Activated naive CD8-positive, alpha-beta T cell treated with anti-CD3 and anti-CD28 coated beads, Interleukin-2, amount 50 U/mL, for 24 hours (primary cell): ENCODE measurements at regions not wholly inside any gene's neighbourhood (a gene's known extent, or its start where the extent isn't known, plus 50 kb on each side); places are given as distances from the start of the nearest gene placed in this dataset.
A peak's percentile ranks its signal among the peaks of the same experiment; 100 is the strongest.
"Not testable (repeated sequence)": the region's sequence is repeated elsewhere in the genome, so short reads cannot be mapped to it uniquely, and the experiment has no call there.

Experiments
- ATAC-seq: fragments of 150-1000 bp; cut with Tn5 transposase; one replicate; pipeline ENCODE4 v1.10.0; 2021
- DNase-seq: peaks from one replicate; pipeline ENCODE4 v3.0.0; 2021
- H3K27ac Mint-ChIP-seq: one replicate; pipeline ENCODE4 v1.8.0; 2021; ENCODE audit warnings: mild to moderate bottlenecking, mixed read lengths
- H3K27me3 Mint-ChIP-seq: one replicate; pipeline ENCODE4 v1.8.0; 2021; ENCODE audit warnings: mixed read lengths
- H3K36me3 Mint-ChIP-seq: one replicate; pipeline ENCODE4 v1.8.0; 2021; ENCODE audit warnings: low read depth, mixed read lengths
- H3K4me1 Mint-ChIP-seq: one replicate; pipeline ENCODE4 v1.8.0; 2021; ENCODE audit warnings: mixed read lengths
- H3K4me3 Mint-ChIP-seq: one replicate; pipeline ENCODE4 v1.8.0; 2021; ENCODE audit warnings: mild to moderate bottlenecking, moderate library complexity, mixed read lengths
- H3K9me3 Mint-ChIP-seq: one replicate; pipeline ENCODE4 v1.8.0; 2021; ENCODE audit warnings: mixed read lengths

- Mint-ChIP-seq H3K4me1 (no peaks in the 10 kb centered on the region), H3K36me3 (peaks cover 21% of the 10 kb centered on the region), H3K27ac (no peak overlapping the region), H3K27me3 (no peaks in the 10 kb centered on the region), H3K9me3 (peaks cover 46% of the 10 kb centered on the region), H3K4me3 (no peak overlapping the region)
- DNase-seq: no peak
- ATAC-seq: no peak
Observed at GRCh38 chr20:28562510-28562898, 2695.0 kb upstream of the DEFB115 start.

DNA sequence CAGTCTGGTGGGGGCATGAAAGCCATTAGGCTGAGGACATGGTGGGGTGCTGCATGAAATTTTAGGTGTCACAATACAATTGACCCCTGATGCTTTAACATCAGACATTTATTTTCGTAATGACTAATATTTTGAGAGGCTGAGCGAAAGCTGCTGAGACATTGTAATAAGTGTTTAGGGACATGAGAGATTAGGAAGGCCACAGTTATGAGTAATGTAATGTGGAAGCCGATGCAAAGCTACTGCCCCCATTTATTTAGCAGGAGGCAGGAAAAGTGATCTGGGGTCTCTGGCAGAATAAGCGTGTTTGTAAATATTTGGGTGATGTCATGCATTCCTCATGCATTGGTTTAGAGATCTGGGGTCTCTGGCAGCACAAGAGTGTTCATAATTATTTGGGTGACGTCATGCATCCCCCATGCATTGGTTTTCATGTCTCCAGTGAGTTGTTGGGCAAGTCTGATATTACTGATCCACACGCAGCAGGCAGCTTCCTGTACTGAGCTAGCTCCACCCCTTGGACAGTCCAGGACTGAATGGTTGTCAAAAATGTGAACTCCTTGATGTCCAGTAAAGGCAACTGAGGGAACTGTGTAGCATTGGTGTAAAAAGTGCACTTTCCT lies 2694.5 kb upstream of the DEFB115 start:
- not testable (repeated sequence) for DNase-seq, H3K4me1 Mint-ChIP-seq, H3K4me3 Mint-ChIP-seq, H3K27me3 Mint-ChIP-seq, H3K27ac Mint-ChIP-seq, ATAC-seq
- H3K36me3 Mint-ChIP-seq: peaks cover 21% of the 10 kb centered on the region
- H3K9me3 Mint-ChIP-seq: peaks cover 44% of the 10 kb centered on the region

- ATAC-seq, DNase-seq, H3K27me3 Mint-ChIP-seq, H3K27ac Mint-ChIP-seq, H3K4me3 Mint-ChIP-seq, H3K4me1 Mint-ChIP-seq: not testable (repeated sequence)
- peaks cover 21% of the 10 kb centered on the region for H3K36me3 Mint-ChIP-seq
- H3K9me3 Mint-ChIP-seq: peaks cover 40% of the 10 kb centered on the region
Observed at GRCh38 chr20:28564024-28564423, 2693.4 kb upstream of the DEFB115 start.

GRCh38 chr20:28564688-28565463 lies 2692.6 kb upstream of the DEFB115 start:
- not testable (repeated sequence) for H3K4me3 Mint-ChIP-seq, ATAC-seq, H3K27ac Mint-ChIP-seq, DNase-seq, H3K4me1 Mint-ChIP-seq, H3K27me3 Mint-ChIP-seq
- Mint-ChIP-seq H3K9me3 (peaks cover 39% of the 10 kb centered on the region), H3K36me3 (peaks cover 21% of the 10 kb centered on the region)

DNA sequence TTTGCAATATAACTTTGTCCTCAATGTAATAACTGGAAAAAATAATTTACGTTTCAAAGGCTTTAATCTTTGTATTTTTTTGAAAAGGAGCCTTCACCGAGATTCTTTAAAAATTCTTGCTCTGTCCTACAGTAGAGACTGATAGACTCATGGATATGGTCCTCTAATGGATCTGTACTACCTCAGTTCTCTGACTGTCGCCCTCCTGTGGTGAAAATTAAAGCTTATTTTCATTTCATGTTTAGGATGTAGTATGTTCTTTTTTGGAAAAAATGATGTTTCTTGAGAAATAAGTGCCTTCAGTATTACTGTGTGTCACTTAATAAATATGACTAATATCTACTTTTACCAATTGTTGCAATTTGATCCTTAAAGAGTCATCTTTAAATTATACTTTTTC lies 2681.5 kb upstream of the DEFB115 start:
- not testable (repeated sequence) for H3K27me3 Mint-ChIP-seq, H3K4me3 Mint-ChIP-seq, DNase-seq, ATAC-seq, H3K4me1 Mint-ChIP-seq, H3K27ac Mint-ChIP-seq
- Mint-ChIP-seq H3K36me3 (peaks cover 32% of the 10 kb centered on the region), H3K9me3 (peaks cover 22% of the 10 kb centered on the region)

- H3K4me1 Mint-ChIP-seq: peaks cover 14% of the 10 kb centered on the region
- H3K27ac Mint-ChIP-seq, H3K9me3 Mint-ChIP-seq, DNase-seq, ATAC-seq, H3K36me3 Mint-ChIP-seq, H3K27me3 Mint-ChIP-seq, H3K4me3 Mint-ChIP-seq: not testable (repeated sequence)
Observed at GRCh38 chr20:28591680-28592079, 2665.8 kb upstream of the DEFB115 start.

DNA sequence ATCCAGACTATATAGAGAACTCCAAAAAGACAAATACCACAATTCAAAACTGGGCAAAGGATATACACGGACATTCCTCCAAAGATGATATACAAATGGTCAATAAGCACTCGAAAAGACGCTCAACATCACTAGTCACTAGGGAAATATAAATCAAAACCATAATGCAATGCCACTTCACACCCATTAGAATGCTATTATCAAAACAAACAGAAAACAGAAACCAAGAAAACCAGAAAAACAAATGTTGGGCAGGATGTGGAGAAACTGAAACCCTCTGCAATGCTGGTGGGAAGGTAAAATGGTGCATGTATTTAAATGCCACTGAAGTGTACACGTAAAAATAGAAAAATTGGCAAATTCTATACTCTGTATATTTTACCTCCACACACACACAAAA lies 2664.1 kb upstream of the DEFB115 start:
- H3K4me3 Mint-ChIP-seq, H3K9me3 Mint-ChIP-seq, H3K36me3 Mint-ChIP-seq, DNase-seq, H3K27ac Mint-ChIP-seq, H3K27me3 Mint-ChIP-seq, ATAC-seq: not testable (repeated sequence)
- peaks cover 26% of the 10 kb centered on the region for H3K4me1 Mint-ChIP-seq

DNA sequence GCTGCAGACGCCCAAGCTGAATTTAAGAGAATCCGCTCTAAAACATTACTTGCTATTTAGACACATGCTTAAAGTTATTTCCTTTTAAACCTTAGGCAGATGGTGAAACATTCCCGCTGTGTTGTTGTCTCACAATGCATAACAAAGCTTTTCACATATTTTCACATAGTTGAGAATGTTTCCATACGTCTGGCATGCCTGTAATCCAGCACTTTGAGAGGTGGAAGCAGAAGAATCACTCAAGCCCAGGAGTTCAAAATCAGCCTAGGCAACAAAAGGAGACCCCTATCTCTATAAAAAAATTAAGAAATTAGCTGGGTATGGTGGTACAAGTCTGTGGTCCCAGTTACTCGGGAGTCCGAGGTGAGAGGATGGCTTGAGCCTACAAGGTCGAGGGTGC lies 2663.0 kb upstream of the DEFB115 start:
- H3K27me3 Mint-ChIP-seq, H3K27ac Mint-ChIP-seq, DNase-seq, H3K9me3 Mint-ChIP-seq, H3K4me3 Mint-ChIP-seq, H3K36me3 Mint-ChIP-seq, ATAC-seq: not testable (repeated sequence)
- H3K4me1 Mint-ChIP-seq: peaks cover 28% of the 10 kb centered on the region

- Mint-ChIP-seq H3K4me3 (peak overlapping the region; percentile 88), H3K4me1 (peaks cover 32% of the 10 kb centered on the region)
Observed at GRCh38 chr20:28602006-28602402, 2655.5 kb upstream of the DEFB115 start.

DNA sequence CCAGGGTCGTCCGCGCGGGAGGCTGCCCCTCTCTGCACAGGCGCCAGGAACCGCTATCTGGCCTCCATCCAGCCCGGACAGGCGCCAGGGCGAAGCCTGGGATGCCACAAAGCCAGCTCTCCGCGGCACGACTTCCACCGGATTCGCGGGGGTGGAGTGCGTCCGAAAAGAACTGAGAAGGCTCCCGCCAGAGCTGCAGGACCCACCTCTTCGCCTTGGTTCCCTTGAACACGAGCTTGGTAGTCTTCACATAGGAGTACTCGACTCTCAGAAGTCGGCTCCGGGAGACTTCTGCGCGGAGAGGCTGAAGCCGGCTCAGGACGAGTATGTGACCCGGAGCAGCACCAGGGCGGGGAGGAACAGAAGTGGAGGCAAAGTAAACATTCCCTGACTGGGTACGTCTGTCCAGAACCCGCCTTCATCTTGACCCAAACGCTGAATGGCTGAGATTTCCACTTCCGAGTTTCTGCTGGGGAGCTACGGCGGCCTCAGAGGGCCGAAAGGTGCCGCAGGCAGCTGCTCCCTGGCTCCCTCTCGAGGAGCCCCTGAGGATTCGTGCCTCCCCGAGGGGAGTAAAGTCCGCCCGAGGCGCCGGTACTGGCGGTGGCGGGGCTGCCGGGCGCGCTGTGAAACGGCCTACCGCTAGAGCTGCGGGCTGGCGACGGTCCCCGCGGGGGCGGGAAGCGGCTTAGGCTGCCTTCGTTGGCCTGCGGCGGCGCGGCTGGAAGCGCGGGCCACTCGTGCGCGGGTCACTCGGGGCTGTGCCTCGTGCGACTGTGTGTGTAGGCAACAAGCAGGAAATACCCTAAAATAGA lies 2654.9 kb upstream of the DEFB115 start:
- peak overlapping the region; percentile 88 for H3K4me3 Mint-ChIP-seq
- DNase-seq: peak; percentile 70

More at GRCh38 chr20:28602006-28602402, 2655.5 kb upstream of the DEFB115 start:
- DNase-seq, H3K27me3 Mint-ChIP-seq, ATAC-seq, H3K9me3 Mint-ChIP-seq: not testable (repeated sequence)
- H3K27ac Mint-ChIP-seq: peak overlapping the region; percentile 78
- H3K36me3 Mint-ChIP-seq: peaks cover 15% of the 10 kb centered on the region

DNA sequence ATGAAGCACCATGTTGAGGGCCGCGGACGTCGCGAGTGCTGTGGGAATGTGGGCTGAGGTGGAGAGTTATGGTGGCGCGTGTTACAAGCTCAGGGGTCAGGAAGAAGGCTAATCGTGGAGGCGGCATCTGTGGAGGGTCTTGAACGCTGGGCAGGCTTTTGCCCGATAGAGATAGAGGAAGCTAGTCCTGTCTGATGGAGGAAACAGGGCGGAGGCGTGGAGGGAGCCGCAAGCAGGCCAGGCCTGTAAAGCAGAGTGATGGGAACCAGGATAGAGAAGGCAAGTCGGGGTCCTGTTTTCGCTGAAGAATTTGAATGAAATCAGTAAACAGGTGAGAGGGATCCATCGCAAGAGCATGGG lies 2654.3 kb upstream of the DEFB115 start:
- H3K27ac Mint-ChIP-seq: peak overlapping the region; percentile 80
- H3K4me1 Mint-ChIP-seq: peaks cover 24% of the 10 kb centered on the region
- H3K27me3 Mint-ChIP-seq, ATAC-seq, H3K9me3 Mint-ChIP-seq, DNase-seq: not testable (repeated sequence)
- H3K4me3 Mint-ChIP-seq: peak overlapping the region; percentile 88
- H3K36me3 Mint-ChIP-seq: peaks cover 15% of the 10 kb centered on the region

More for the DNA sequence above, 2654.9 kb upstream of the DEFB115 start:
- ATAC-seq: peak; percentile 98
- not testable (repeated sequence) for H3K9me3 Mint-ChIP-seq, H3K27me3 Mint-ChIP-seq
- Mint-ChIP-seq H3K36me3 (peaks cover 15% of the 10 kb centered on the region), H3K27ac (peak overlapping the region; percentile 80), H3K4me1 (peaks cover 27% of the 10 kb centered on the region)

- no peak overlapping the region for H3K4me3 Mint-ChIP-seq
- DNase-seq: no peak
- H3K27me3 Mint-ChIP-seq: no peaks in the 10 kb centered on the region
- no peaks in the 10 kb centered on the region for H3K4me1 Mint-ChIP-seq
- no peak for ATAC-seq
- H3K27ac Mint-ChIP-seq: no peak overlapping the region
- no peaks in the 10 kb centered on the region for H3K36me3 Mint-ChIP-seq
- peaks cover 50% of the 10 kb centered on the region for H3K9me3 Mint-ChIP-seq
Observed at GRCh38 chr20:28616354-28616753, 2641.1 kb upstream of the DEFB115 start.

- H3K4me1 Mint-ChIP-seq, H3K36me3 Mint-ChIP-seq, H3K27me3 Mint-ChIP-seq, ATAC-seq, H3K27ac Mint-ChIP-seq, H3K4me3 Mint-ChIP-seq, DNase-seq: not testable (repeated sequence)
- H3K9me3 Mint-ChIP-seq: peaks cover 36% of the 10 kb centered on the region
Observed at GRCh38 chr20:28619956-28620651, 2637.4 kb upstream of the DEFB115 start.

- H3K27ac Mint-ChIP-seq, H3K27me3 Mint-ChIP-seq, ATAC-seq, H3K4me3 Mint-ChIP-seq, H3K36me3 Mint-ChIP-seq, H3K4me1 Mint-ChIP-seq, DNase-seq: not testable (repeated sequence)
- peaks cover 19% of the 10 kb centered on the region for H3K9me3 Mint-ChIP-seq
Observed at GRCh38 chr20:28625112-28625511, 2632.4 kb upstream of the DEFB115 start.
